ENCODE measurements at regions not wholly inside any gene's neighbourhood (a gene's known extent, or its start where the extent isn't known, plus 50 kb on each side); places are given as distances from the start of the nearest gene placed in this dataset.
"Not testable (repeated sequence)": the region's sequence is repeated elsewhere in the genome, so short reads cannot be mapped to it uniquely, and the experiment has no call there.

DNA sequence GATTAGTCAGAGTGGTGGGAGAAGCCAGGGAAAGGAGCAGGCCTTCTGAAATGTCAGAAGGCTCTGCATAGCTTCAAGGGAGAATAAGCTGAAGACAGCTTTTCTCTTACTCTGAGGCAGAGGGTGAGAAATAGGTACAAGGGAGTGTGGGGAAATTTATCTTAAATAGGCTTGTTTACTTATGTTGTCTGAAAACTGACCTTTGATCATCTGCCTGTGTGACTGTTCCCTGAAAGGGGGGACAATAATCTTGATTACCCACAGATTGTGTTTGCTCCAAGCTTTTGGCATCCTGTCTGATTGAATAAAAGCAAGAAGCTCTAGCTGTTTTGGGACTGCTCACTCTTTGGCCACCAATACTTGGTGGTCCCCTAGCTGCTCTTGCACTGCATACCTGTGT, 91.7 kb upstream of the TMSB4Y start:
- intact Hi-C loops (cut with micrococcal nuclease), result no loop called here
- H3K27ac Mint-ChIP-seq, result no peak overlapping the region

DNA sequence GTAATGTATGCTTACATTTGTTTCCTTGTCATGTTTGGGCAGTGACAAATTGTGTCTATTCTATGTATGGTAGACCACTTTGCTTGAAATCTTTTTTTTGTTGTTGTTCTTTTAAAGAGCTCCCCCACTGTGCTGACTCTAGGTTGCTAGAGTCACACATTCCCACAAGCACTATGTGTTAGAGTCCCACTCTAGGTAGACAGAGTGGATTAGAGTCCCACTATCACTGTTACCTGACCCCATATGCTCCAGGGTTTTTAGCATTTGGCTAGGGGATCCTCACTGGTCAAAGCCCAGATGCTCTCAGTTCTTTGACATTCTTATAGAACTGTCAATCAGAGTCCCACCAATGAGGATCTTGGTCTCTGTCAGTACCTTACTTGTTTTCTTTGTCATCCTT, 111.2 kb upstream of the TMSB4Y start:
- no peaks in the 10 kb centered on the region for H3K9me3 Mint-ChIP-seq
- DNase-seq (no peak), ATAC-seq (no peak)
- Histone ChIP-seq H3K4me1 (ENCODE audit: control insufficient read depth, insufficient read depth, low read length) (no peaks in the 10 kb centered on the region), H3K36me3 (ENCODE audit: control insufficient read depth, insufficient read depth, low read length) (no peaks in the 10 kb centered on the region), H3K4me3 (ENCODE audit: low read length) (no peak overlapping the region), H3K9me3 (ENCODE audit: control insufficient read depth, insufficient read depth, low read length) (no peaks in the 10 kb centered on the region), H3K27ac (ENCODE audit: low read length) (no peak overlapping the region), H3K27me3 (ENCODE audit: control insufficient read depth, insufficient read depth, low read length) (no peaks in the 10 kb centered on the region)
- intact Hi-C loops (cut with micrococcal nuclease), result no loop called here
- TF ChIP-seq, protein P1, sequence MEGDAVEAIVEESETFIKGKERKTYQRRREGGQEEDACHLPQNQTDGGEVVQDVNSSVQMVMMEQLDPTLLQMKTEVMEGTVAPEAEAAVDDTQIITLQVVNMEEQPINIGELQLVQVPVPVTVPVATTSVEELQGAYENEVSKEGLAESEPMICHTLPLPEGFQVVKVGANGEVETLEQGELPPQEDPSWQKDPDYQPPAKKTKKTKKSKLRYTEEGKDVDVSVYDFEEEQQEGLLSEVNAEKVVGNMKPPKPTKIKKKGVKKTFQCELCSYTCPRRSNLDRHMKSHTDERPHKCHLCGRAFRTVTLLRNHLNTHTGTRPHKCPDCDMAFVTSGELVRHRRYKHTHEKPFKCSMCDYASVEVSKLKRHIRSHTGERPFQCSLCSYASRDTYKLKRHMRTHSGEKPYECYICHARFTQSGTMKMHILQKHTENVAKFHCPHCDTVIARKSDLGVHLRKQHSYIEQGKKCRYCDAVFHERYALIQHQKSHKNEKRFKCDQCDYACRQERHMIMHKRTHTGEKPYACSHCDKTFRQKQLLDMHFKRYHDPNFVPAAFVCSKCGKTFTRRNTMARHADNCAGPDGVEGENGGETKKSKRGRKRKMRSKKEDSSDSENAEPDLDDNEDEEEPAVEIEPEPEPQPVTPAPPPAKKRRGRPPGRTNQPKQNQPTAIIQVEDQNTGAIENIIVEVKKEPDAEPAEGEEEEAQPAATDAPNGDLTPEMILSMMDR (IDR thresholded peaks at IDR 0.05), result no peak
- no peaks in the 10 kb centered on the region for H3K4me1 Mint-ChIP-seq
- no peak overlapping the region for H3K4me3 Mint-ChIP-seq
- H3K36me3 Mint-ChIP-seq, result no peaks in the 10 kb centered on the region
- peaks cover 0 to 2% of the 10 kb centered on the region in 2 donors for H3K27me3 Mint-ChIP-seq (ENCODE audit: low read depth in 2 of 2)
- H3K27ac Mint-ChIP-seq, result no peak overlapping the region

More for the DNA sequence above, 91.7 kb upstream of the TMSB4Y start:
- Histone ChIP-seq H3K27ac (ENCODE audit: low read length) (no peak overlapping the region), H3K4me3 (ENCODE audit: low read length) (no peak overlapping the region), H3K36me3 (ENCODE audit: control insufficient read depth, insufficient read depth, low read length) (no peaks in the 10 kb centered on the region), H3K9me3 (ENCODE audit: control insufficient read depth, insufficient read depth, low read length) (no peaks in the 10 kb centered on the region), H3K4me1 (ENCODE audit: control insufficient read depth, insufficient read depth, low read length) (no peaks in the 10 kb centered on the region), H3K27me3 (ENCODE audit: control insufficient read depth, insufficient read depth, low read length) (no peaks in the 10 kb centered on the region)
- H3K27me3 Mint-ChIP-seq (ENCODE audit: low read depth in 2 of 2), result no peaks in the 10 kb centered on the region
- H3K4me3 Mint-ChIP-seq, result no peak overlapping the region
- H3K9me3 Mint-ChIP-seq, result no peaks in the 10 kb centered on the region
- DNase-seq (no peak), ATAC-seq (no peak)
- no peaks in the 10 kb centered on the region for H3K4me1 Mint-ChIP-seq
- H3K36me3 Mint-ChIP-seq, result no peaks in the 10 kb centered on the region
- TF ChIP-seq, protein P1 (IDR thresholded peaks at IDR 0.05), result no peak

DNA sequence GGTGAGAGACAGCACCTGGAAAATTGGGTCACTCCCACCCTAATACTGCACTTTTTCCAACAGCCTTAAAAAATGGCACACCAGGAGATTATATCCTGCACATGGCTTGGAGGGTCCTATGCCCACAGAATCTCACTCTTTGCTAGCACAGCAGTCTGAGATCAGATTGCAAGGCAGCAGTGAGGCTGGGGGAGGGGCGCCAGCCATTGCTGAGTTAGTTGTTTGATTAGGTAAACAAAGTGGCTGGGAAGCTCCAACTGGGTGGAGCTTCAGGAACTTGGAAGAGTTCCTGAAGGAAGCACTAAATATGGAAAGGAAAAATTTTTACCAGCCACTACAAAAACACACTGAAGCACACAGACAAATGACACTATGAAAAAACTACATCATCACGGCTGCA, 91.1 kb upstream of the UTY start:
- intact Hi-C loops (cut with micrococcal nuclease); H3K9me3 ChIP-seq (ENCODE audit: control insufficient read depth, insufficient read depth, low read length): not testable (repeated sequence)

DNA sequence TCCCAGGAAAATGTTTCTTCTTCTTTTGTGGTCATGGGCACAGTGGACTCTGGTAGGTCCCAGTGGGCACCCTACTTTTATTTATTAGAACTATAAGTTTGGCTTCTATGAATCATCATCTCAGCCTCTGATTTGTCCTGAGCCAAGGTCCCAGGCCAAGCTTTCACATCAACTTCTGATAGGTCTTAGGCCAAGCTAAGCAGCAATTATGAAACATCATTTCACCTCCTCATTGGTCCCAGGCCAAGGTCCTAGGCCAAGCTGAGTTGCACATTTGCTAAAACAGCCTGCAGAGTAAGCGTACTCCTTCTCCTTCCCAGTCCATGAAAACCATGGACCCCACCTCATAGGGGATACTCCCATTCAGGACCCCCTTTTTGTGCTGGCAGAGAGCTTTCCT, 87.4 kb upstream of the UTY start:
- no peaks in the 10 kb centered on the region for H3K4me1 ChIP-seq (ENCODE audit: control insufficient read depth, insufficient read depth, low read length)
- no peak overlapping the region for H3K27ac Mint-ChIP-seq
- H3K9me3 Mint-ChIP-seq, result no peaks in the 10 kb centered on the region
- H3K27me3 ChIP-seq (ENCODE audit: control insufficient read depth, insufficient read depth, low read length), result no peaks in the 10 kb centered on the region
- no peaks in the 10 kb centered on the region for H3K27me3 Mint-ChIP-seq (ENCODE audit: low read depth in 2 of 2)
- H3K36me3 Mint-ChIP-seq, result no peaks in the 10 kb centered on the region
- DNase-seq (no peak), ATAC-seq (no peak)
- no peaks in the 10 kb centered on the region for H3K4me1 Mint-ChIP-seq
- 70% methylated on average over 1 of the region's 1 CpG for WGBS (ENCODE audit: insufficient coverage)
- no peak overlapping the region for H3K4me3 Mint-ChIP-seq
- H3K4me3 ChIP-seq (ENCODE audit: low read length), result no peak overlapping the region
- TF ChIP-seq, protein P1 (IDR thresholded peaks at IDR 0.05), result no peak
- no peak overlapping the region for H3K27ac ChIP-seq (ENCODE audit: low read length)
- no peaks in the 10 kb centered on the region for H3K36me3 ChIP-seq (ENCODE audit: control insufficient read depth, insufficient read depth, low read length)
- intact Hi-C loops (cut with micrococcal nuclease), result no loop called here
- H3K9me3 ChIP-seq (ENCODE audit: control insufficient read depth, insufficient read depth, low read length), result no peaks in the 10 kb centered on the region

More for the DNA sequence above, 91.1 kb upstream of the UTY start:
- not testable (repeated sequence) for H3K36me3 ChIP-seq (ENCODE audit: control insufficient read depth, insufficient read depth, low read length); DNase-seq; H3K4me1 Mint-ChIP-seq; ATAC-seq; H3K4me3 ChIP-seq (ENCODE audit: low read length); H3K9me3 Mint-ChIP-seq; H3K27ac Mint-ChIP-seq; H3K27me3 Mint-ChIP-seq (ENCODE audit: low read depth in 2 of 2); H3K27ac ChIP-seq (ENCODE audit: low read length); H3K27me3 ChIP-seq (ENCODE audit: control insufficient read depth, insufficient read depth, low read length); H3K4me3 Mint-ChIP-seq; H3K4me1 ChIP-seq (ENCODE audit: control insufficient read depth, insufficient read depth, low read length); H3K36me3 Mint-ChIP-seq
- WGBS (ENCODE audit: insufficient coverage), result 83% methylated on average over 1 of the region's 2 CpGs

All from natural killer cell (primary cell).